C4-2B (cell line): ENCODE measurements at regions not wholly inside any gene's neighbourhood (a gene's known extent, or its start where the extent isn't known, plus 50 kb on each side); places are given as distances from the start of the nearest gene placed in this dataset.
A peak's percentile ranks its signal among the peaks of the same experiment; 100 is the strongest.

ENCODE experiments used
- H3K27ac ChIP-seq: fragments of 450-650 bp; 2 replicates; pipeline ENCODE4 v1.5.1; 2017
- CTCF ChIP-seq: fragments of 450-650 bp; conservative IDR thresholded peaks from 2 replicates; pipeline ENCODE4 v1.5.1; 2017; ENCODE audit warnings: mild to moderate bottlenecking
- ZFX ChIP-seq: fragments of 450-650 bp; IDR thresholded peaks from 2 replicates; pipeline ENCODE4 v1.6.1; 2017

GRCh38 chr13:104411141-104411765 lies 1345.0 kb upstream of the SLC10A2 start:
- no peak for TF ChIP-seq ZFX
- no peak for TF ChIP-seq CTCF
- H3K27ac ChIP-seq, result no peak overlapping the region

- TF ChIP-seq ZFX (no peak), CTCF (no peak)
Measured at GRCh38 chr13:104408733-104409132, 1342.5 kb upstream of the SLC10A2 start.

DNA sequence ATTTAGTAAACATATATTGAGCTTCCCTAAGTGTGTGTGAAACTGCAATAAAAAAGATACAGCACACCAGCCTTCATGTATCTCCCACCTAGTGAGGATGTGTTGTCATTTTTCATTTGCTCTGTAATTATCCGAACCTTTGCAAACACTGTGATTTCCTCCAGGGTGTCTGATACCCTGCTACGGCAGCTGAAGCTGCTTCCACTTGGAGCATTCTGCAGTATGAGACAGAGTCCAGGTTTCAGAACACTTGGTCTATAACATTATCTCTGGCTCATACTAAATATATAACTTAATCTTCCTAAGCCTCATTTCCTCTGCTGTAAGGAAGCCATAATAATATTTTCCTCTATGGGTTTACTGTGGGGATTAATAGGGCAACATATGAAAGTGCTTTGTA lies 1338.1 kb upstream of the SLC10A2 start:
- TF ChIP-seq ZFX (no peak), CTCF (no peak)

More at GRCh38 chr13:104408733-104409132, 1342.5 kb upstream of the SLC10A2 start:
- H3K27ac ChIP-seq, result no peak overlapping the region

DNA sequence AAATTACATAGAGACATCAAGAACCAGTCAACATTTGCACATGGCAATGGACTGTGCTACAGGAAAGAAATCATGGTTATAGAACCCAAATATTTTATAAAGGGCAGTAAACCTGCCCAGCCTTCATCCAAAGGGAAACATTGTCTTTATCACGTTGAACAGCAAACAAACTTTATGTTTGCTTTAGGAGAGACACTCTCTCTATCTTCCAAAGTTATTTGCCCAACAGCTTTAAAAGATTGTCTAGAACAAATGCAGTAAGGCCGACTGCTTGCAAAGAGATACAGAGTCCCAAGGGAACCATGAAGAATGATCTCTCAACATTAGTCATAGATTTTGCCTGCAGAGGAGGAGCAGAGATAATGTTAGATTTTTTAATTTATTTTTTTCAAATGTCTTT lies 1323.5 kb upstream of the SLC10A2 start:
- TF ChIP-seq CTCF (no peak), ZFX (no peak)
- peak overlapping the region; percentile 79; the same call in 1 of the 2 replicates for H3K27ac ChIP-seq

More for the DNA sequence above, 1338.1 kb upstream of the SLC10A2 start:
- H3K27ac ChIP-seq, result no peak overlapping the region

DNA sequence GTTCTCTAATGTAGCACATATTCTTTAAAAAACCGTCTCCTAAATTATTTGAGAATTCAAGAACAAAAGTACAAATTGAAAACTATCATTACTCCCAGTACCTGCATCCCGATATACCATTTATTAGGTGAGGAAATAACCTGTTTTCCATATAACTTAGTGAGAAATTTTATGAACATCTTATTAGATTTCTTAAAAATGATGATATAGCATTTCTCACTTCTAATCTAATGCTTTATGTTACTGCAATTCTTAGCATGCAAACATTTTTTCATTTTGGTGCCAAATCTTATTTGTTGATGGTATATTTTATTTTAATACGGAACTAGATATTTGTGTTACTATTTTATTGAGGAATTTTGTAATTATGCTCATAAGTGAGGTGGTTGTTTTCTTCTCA lies 1321.3 kb upstream of the SLC10A2 start:
- TF ChIP-seq CTCF (no peak), ZFX (no peak)
- no peak overlapping the region for H3K27ac ChIP-seq

DNA sequence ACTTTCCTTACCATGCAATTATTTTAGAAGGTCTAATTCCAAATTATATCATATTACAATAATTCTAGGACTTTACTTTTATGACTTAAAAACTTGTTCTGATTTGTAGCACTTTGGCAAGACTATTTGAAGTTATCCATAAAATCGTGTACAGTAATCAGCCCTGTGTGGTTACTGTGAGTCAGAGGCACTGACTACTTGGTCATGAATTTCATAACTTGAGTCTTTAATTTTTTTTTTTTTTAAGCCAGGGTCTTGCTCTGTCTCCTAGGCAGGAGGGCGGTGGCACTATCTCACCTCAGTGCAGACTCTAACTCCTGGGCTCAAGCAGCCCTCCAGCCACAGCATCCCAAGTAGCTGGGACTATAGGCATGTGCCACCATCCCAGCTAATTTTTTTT lies 1319.2 kb upstream of the SLC10A2 start:
- TF ChIP-seq CTCF (no peak), ZFX (no peak)
- H3K27ac ChIP-seq, result no peak overlapping the region

DNA sequence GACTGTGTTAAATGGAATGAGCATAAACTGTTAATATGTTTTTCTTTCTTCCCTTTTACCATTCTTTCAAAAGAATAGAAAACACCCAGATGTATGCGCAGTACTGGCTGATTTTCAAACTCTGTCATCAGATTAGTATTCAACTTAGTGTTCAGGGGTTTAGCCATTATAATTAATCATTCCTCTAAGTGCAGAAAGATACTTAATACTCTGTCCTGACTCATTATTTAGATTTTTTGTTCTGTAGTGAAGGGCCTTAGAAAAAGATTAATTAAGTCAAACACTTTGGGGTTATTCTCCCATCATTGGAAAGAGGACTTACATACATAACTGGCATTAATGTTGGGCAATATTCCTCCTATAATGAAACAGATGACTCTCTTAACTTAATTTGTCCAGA lies 1316.7 kb upstream of the SLC10A2 start:
- H3K27ac ChIP-seq, result no peak overlapping the region
- TF ChIP-seq CTCF (no peak), ZFX (no peak)
